Spleen (tissue), 11 donors: ENCODE measurements at regions not wholly inside any gene's neighbourhood (a gene's known extent, or its start where the extent isn't known, plus 50 kb on each side); places are given as distances from the start of the nearest gene placed in this dataset.

Experiments used
- DNase-seq: peaks from one replicate; pipeline ENCODE4 v3.0.0-alpha.2; 2020
- H3K27ac ChIP-seq, 8 donors: fragments of 200-600 bp; sonication (generic) in 7 of 8; 1 replicate in 4 of 8; 2 replicates in 4 of 8; pipeline versions ENCODE4 v1.5.0 to v1.8.0; 2016 to 2021; ENCODE audit warnings: inconsistent platforms in 4 of 8, mild to moderate bottlenecking in 4 of 8, moderate library complexity in 1 of 8
- H3K27me3 ChIP-seq, 7 donors: fragments of 200-600 bp; sonication (generic) in 6 of 7; replicated peaks in 1 of 7; 1 replicate in 4 of 7; 2 replicates in 3 of 7; pipeline versions ENCODE4 v1.5.0 to v1.8.0; 2016 to 2021; ENCODE audit warnings: inconsistent platforms in 3 of 7, mild to moderate bottlenecking in 1 of 7
- H3K36me3 ChIP-seq, 6 donors: fragments of 200-600 bp; sonication (generic) in 5 of 6; 1 replicate in 4 of 6; 2 replicates in 2 of 6; pipeline versions ENCODE4 v1.5.0 to v1.8.0; 2016 to 2021; ENCODE audit warnings: inconsistent platforms in 2 of 6
- H3K4me1 ChIP-seq, 6 donors: fragments of 200-600 bp; sonication (generic) in 5 of 6; 1 replicate in 3 of 6; 2 replicates in 3 of 6; pipeline versions ENCODE4 v1.5.0 to v1.8.0; 2016 to 2021; ENCODE audit warnings: inconsistent platforms in 3 of 6
- H3K4me3 ChIP-seq, 8 donors: fragments of 200-600 bp; sonication (generic) in 7 of 8; 1 replicate in 4 of 8; 2 replicates in 4 of 8; pipeline versions ENCODE4 v1.5.0 to v1.8.0; 2016 to 2021; ENCODE audit warnings: inconsistent platforms in 4 of 8, mild to moderate bottlenecking in 4 of 8, moderate library complexity in 2 of 8
- H3K9me3 ChIP-seq, 8 donors: fragments of 200-600 bp; sonication (generic) in 7 of 8; 1 replicate in 4 of 8; 2 replicates in 4 of 8; pipeline versions ENCODE4 v1.5.0 to v1.8.0; 2016 to 2021; ENCODE audit warnings: inconsistent platforms in 4 of 8
- CTCF ChIP-seq, 11 experiments: fragments of 200-600 bp in 7 of 11; fragments of 450-650 bp in 4 of 11; sonication (generic) in 4 of 11; IDR thresholded peaks in 8 of 11; conservative IDR thresholded peaks in 3 of 11; 1 replicate in 7 of 11; 2 replicates in 4 of 11; pipeline versions ENCODE4 v1.4.0 to v1.8.0; 2016 to 2021; ENCODE audit warnings: antibody characterized with exemption in 11 of 11, inconsistent platforms in 4 of 11, mild to moderate bottlenecking in 1 of 11
- POLR2A ChIP-seq, 3 donors: fragments of 450-650 bp; IDR thresholded peaks; one replicate each; pipeline ENCODE4 v1.5.1; 2017; ENCODE audit warnings: antibody characterized with exemption in 3 of 3, mild to moderate bottlenecking in 1 of 3
- POLR2AphosphoS5 ChIP-seq, 3 donors: sonication (generic); formaldehyde crosslinking; IDR thresholded peaks; one replicate each; pipeline ENCODE4 v1.5.1; 2017; ENCODE audit warnings: antibody characterized with exemption in 3 of 3
- WGBS, 5 donors: extraction: QIAGEN DNeasy Blood & Tissue Kit in 3 of 5; methylation state at CpG; one replicate each; pipeline versions ENCODE4 v1.1.5 to v1.1.7; 2013 to 2018; 5-methylcytosine and 5-hydroxymethylcytosine counted together
- intact Hi-C: fragments of 100-400 bp; cut with DNase I; formaldehyde crosslinking; loops from one replicate; pipeline ENCODE4 v1.15.0; 2023; ENCODE audit warnings: low total_unique reads
- donor health status: healthy with polysubstance abuse.
- donor health status: DM: no; HTN: no; CAD: no; lungs with moderate emphysema.
- donor health status: DM: no; HTN: no; CAD: no.
- donor health status: Bipolar disorder and iron deficiency.
- donor health status: healthy.
- donor health status: DM: no; HTN: no; CAD: no.
- donor health status: DM: yes; HTN: yes; CAD: no.

- no peak overlapping the region for H3K4me3 ChIP-seq
- H3K36me3 ChIP-seq = no peaks in the 10 kb centered on the region
- H3K4me1 ChIP-seq = no peaks in the 10 kb centered on the region
- DNase-seq = no peak
- no peak overlapping the region for H3K27ac ChIP-seq
- peaks cover 0 to 68% (median 4%) of the 10 kb centered on the region in 7 donors for H3K27me3 ChIP-seq
- H3K9me3 ChIP-seq = no peaks in the 10 kb centered on the region
- intact Hi-C loops = no loop called here
- TF ChIP-seq CTCF (IDR thresholded peaks at IDR 0.05 in 8 of 11, conservative IDR thresholded peaks at IDR 0.05 in 3 of 11) (no peak), POLR2AphosphoS5 (IDR thresholded peaks at IDR 0.05) (no peak), POLR2A (IDR thresholded peaks at IDR 0.05) (no peak)
- 78 to 90% (median 88%) methylated on average over 21 of the region's 21 CpGs for WGBS, 5 donors
These were observed 98.0 kb upstream of the GPR26 start for GRCh38 chr10:123567984-123568739.

GRCh38 chr10:123568751-123569150 lies 97.4 kb upstream of the GPR26 start:
- intact Hi-C loops = no loop called here
- 71 to 79% (median 73%) methylated on average over 6 of the region's 6 CpGs for WGBS, 5 donors
- H3K4me3 ChIP-seq = no peak overlapping the region

GRCh38 chr10:123569436-123570035 lies 96.6 kb upstream of the GPR26 start:
- Histone ChIP-seq H3K4me3 (no peak overlapping the region), H3K4me1 (no peaks in the 10 kb centered on the region), H3K27ac (no peak overlapping the region), H3K27me3 (peaks cover 0 to 80% (median 6%) of the 10 kb centered on the region in 7 donors), H3K9me3 (no peaks in the 10 kb centered on the region), H3K36me3 (no peaks in the 10 kb centered on the region)
- TF ChIP-seq POLR2AphosphoS5 (IDR thresholded peaks at IDR 0.05) (no peak), POLR2A (IDR thresholded peaks at IDR 0.05) (no peak), CTCF (IDR thresholded peaks at IDR 0.05 in 8 of 11, conservative IDR thresholded peaks at IDR 0.05 in 3 of 11) (no peak)
- intact Hi-C loops = no loop called here
- 57 to 85% (median 70%) methylated on average over 3 to 7 of the region's 7 CpGs for WGBS, 5 donors
- no peak for DNase-seq

More at GRCh38 chr10:123568751-123569150, 97.4 kb upstream of the GPR26 start:
- no peak for TF ChIP-seq POLR2A (IDR thresholded peaks at IDR 0.05)
- TF ChIP-seq POLR2AphosphoS5 (IDR thresholded peaks at IDR 0.05) = no peak
- no peak for TF ChIP-seq CTCF (IDR thresholded peaks at IDR 0.05 in 8 of 11, conservative IDR thresholded peaks at IDR 0.05 in 3 of 11)
- Histone ChIP-seq H3K9me3 (no peaks in the 10 kb centered on the region), H3K36me3 (no peaks in the 10 kb centered on the region), H3K27me3 (peaks cover 0 to 74% (median 6%) of the 10 kb centered on the region in 7 donors), H3K4me1 (no peaks in the 10 kb centered on the region), H3K27ac (no peak overlapping the region)
- no peak for DNase-seq
